HepG2 (cell line): ENCODE measurements at regions not wholly inside any gene's neighbourhood (a gene's known extent, or its start where the extent isn't known, plus 50 kb on each side); places are given as distances from the start of the nearest gene placed in this dataset.

Source experiments
- ATAC-seq: fragments of 200-7000 bp; cut with Tn5 transposase; 3 replicates; pipeline ENCODE4 v1.9.1; 2020; ENCODE audit warnings: mild to moderate bottlenecking, moderate library complexity
- BruUV-seq: library from RNA; stranded (reverse); fragments of 400-500 nt; replicated peaks from 2 replicates; lab custom pipeline; 2021; lab: Mats Ljungman, UMichigan
- CTCF ChIA-PET: fragments of 300-600 bp; formaldehyde crosslinking; extraction: SDS; loops from one replicate; lab custom pipeline; 2021; ENCODE audit warnings: low total read pairs, inconsistent platforms, low intra/inter-chr PET ratio; lab: Yijun Ruan, JAX
- POLR2A ChIA-PET: fragments of 350-600 bp; sonication (Branson Sonifier 250); formaldehyde crosslinking; loops from one replicate; lab custom pipeline; 2020; ENCODE audit warnings: antibody characterized with exemption, inconsistent platforms; lab: Yijun Ruan, JAX
- DNase-seq: peaks from one replicate; pipeline ENCODE4 v3.0.0-alpha.2; 2015; ENCODE audit warnings: low spot score
- FAIRE-seq: peaks from 3 replicates; lab custom pipeline; 2011; peaks lifted over from hg19 to GRCh38; lab: Jason Lieb, UNC
- H2AFZ ChIP-seq: one replicate; pipeline ENCODE4 v1.6.1; 2011; ENCODE audit warnings: low read length, inconsistent platforms
- H3K27ac ChIP-seq: fragments of 300-600 bp; 3 replicates; pipeline ENCODE4 v1.8.0; 2011; ENCODE audit warnings: mixed run types, mild to moderate bottlenecking, mixed read lengths, low read length, inconsistent platforms; ENCODE audit not compliant: insufficient read depth; ENCODE audit errors: extremely low read length
- H3K27me3 ChIP-seq, 2 experiments: fragments of 200-600 bp in 1 of 2; 2 replicates in 1 of 2; 3 replicates in 1 of 2; pipeline versions ENCODE4 v1.6.0 to v1.8.0; 2011; ENCODE audit warnings: low read length in 2 of 2, mild to moderate bottlenecking in 2 of 2, moderate library complexity in 2 of 2, inconsistent platforms in 1 of 2; ENCODE audit not compliant: insufficient read depth in 2 of 2, control insufficient read depth in 1 of 2
- H3K36me3 ChIP-seq, 2 experiments: fragments of 200-600 bp in 1 of 2; replicated peaks in 1 of 2; 2 replicates in 1 of 2; 3 replicates in 1 of 2; pipeline versions ENCODE4 v1.5.1 to v1.8.0; 2011; ENCODE audit warnings: low read length in 2 of 2, inconsistent platforms in 1 of 2; ENCODE audit not compliant: insufficient read depth in 2 of 2, control insufficient read depth in 1 of 2
- H3K4me1 ChIP-seq: 2 replicates; pipeline ENCODE4 v1.5.1; 2012; ENCODE audit warnings: low read length, inconsistent platforms; ENCODE audit not compliant: insufficient read depth
- H3K4me2 ChIP-seq: 2 replicates; pipeline ENCODE4 v1.6.0; 2011; ENCODE audit warnings: low read depth, low read length, inconsistent platforms
- H3K4me3 ChIP-seq, 3 experiments: fragments of 200-600 bp in 1 of 3; sonication (generic), shearing (Covaris generic) in 1 of 3; replicated peaks in 1 of 3; 2 replicates each; pipeline ENCODE4 v1.5.1; 2011 to 2016; ENCODE audit warnings: low read length in 3 of 3, inconsistent platforms in 2 of 3, low read depth in 2 of 3, mild to moderate bottlenecking in 2 of 3, control low read depth in 1 of 3, mixed read lengths in 1 of 3; ENCODE audit not compliant: insufficient read depth in 1 of 3
- H3K79me2 ChIP-seq: one replicate; pipeline ENCODE4 v1.6.1; 2011; ENCODE audit warnings: low read length, inconsistent platforms; ENCODE audit not compliant: insufficient read depth
- H3K9ac ChIP-seq: 2 replicates; pipeline ENCODE4 v1.6.0; 2011; ENCODE audit warnings: mild to moderate bottlenecking, low read depth, low read length, inconsistent platforms; ENCODE audit not compliant: insufficient read depth
- H3K9me3 ChIP-seq: 2 replicates; pipeline ENCODE4 v1.5.1; 2012; ENCODE audit warnings: mild to moderate bottlenecking, low read length
- H4K20me1 ChIP-seq: 2 replicates; pipeline ENCODE4 v1.6.0; 2011; ENCODE audit warnings: inconsistent platforms, mild to moderate bottlenecking, low read length, moderate library complexity; ENCODE audit not compliant: insufficient read depth
- DZIP1 ChIP-seq: sonication (generic); formaldehyde crosslinking; IDR thresholded peaks from 2 replicates; pipeline ENCODE4 v1.5.0; 2020; ENCODE audit warnings: mild to moderate bottlenecking, missing genetic modification reagents
- ETV5 ChIP-seq: IDR thresholded peaks from 2 replicates; pipeline ENCODE4 v1.6.1; 2018; ENCODE audit warnings: missing biosample characterization, missing genetic modification reagents, inconsistent platforms, borderline replicate concordance
- HBP1 ChIP-seq: IDR thresholded peaks from 2 replicates; pipeline ENCODE4 v1.6.1; 2016; ENCODE audit warnings: low read depth, control low read depth
- NR2C2 ChIP-seq: sonication (generic); formaldehyde crosslinking; IDR thresholded peaks from 2 replicates; pipeline ENCODE4 v1.4.0; 2020; ENCODE audit warnings: missing genetic modification reagents, mild to moderate bottlenecking, moderate library complexity, borderline replicate concordance
- SMC3 ChIP-seq: IDR thresholded peaks from 2 replicates; pipeline ENCODE4 v1.6.1; 2011; ENCODE audit warnings: low read length, improper control_type of control experiment
- SPEN ChIP-seq: sonication (generic); formaldehyde crosslinking; IDR thresholded peaks from 2 replicates; pipeline ENCODE4 v1.5.1; 2020; ENCODE audit warnings: low read depth, mild to moderate bottlenecking, missing genetic modification reagents
- TAF15 ChIP-seq: fragments of 200-400 bp; formaldehyde crosslinking; IDR thresholded peaks from one replicate; pipeline ENCODE4 v1.6.1; 2018; ENCODE audit warnings: mild to moderate bottlenecking, low read depth, low read length; ENCODE audit not compliant: poor library complexity, severe bottlenecking
- TBX3 ChIP-seq: fragments of 450-650 bp; IDR thresholded peaks from 2 replicates; pipeline ENCODE4 v1.6.1; 2017; ENCODE audit warnings: antibody characterized with exemption, mild to moderate bottlenecking, inconsistent platforms, borderline replicate concordance
- THAP7 ChIP-seq: sonication (generic); formaldehyde crosslinking; IDR thresholded peaks from 2 replicates; pipeline ENCODE4 v1.8.1; 2023; ENCODE audit warnings: mild to moderate bottlenecking, missing genetic modification reagents
- ZC3H4 ChIP-seq: sonication (generic); formaldehyde crosslinking; IDR thresholded peaks from 2 replicates; pipeline ENCODE4 v1.4.0; 2020; ENCODE audit warnings: missing genetic modification reagents, borderline replicate concordance
- ZFX ChIP-seq: sonication (generic); formaldehyde crosslinking; IDR thresholded peaks from 2 replicates; pipeline ENCODE4 v1.4.0; 2020; ENCODE audit warnings: mild to moderate bottlenecking, low read depth, missing genetic modification reagents, moderate library complexity
- ZNF136 ChIP-seq: sonication (generic); formaldehyde crosslinking; IDR thresholded peaks from 2 replicates; pipeline ENCODE4 v1.8.1; 2022; ENCODE audit warnings: low read depth, mild to moderate bottlenecking, moderate library complexity, missing genetic modification reagents
- ZNF274 ChIP-seq: sonication (generic); formaldehyde crosslinking; IDR thresholded peaks from 2 replicates; pipeline ENCODE4 v1.5.1; 2020; ENCODE audit warnings: mild to moderate bottlenecking, missing genetic modification reagents
- ZNF383 ChIP-seq: sonication (generic); formaldehyde crosslinking; IDR thresholded peaks from 2 replicates; pipeline ENCODE4 v1.4.0; 2020; ENCODE audit warnings: missing genetic modification reagents, mild to moderate bottlenecking, borderline replicate concordance
- ZNF512B ChIP-seq: sonication (generic); formaldehyde crosslinking; IDR thresholded peaks from 2 replicates; pipeline ENCODE4 v1.5.1; 2020; ENCODE audit warnings: missing genetic modification reagents, mild to moderate bottlenecking, borderline replicate concordance
- ZNF563 ChIP-seq: sonication (generic); formaldehyde crosslinking; IDR thresholded peaks from 2 replicates; pipeline ENCODE4 v1.8.0; 2022; ENCODE audit warnings: mild to moderate bottlenecking, moderate library complexity, missing genetic modification reagents
- ZNF761 ChIP-seq: sonication (generic); formaldehyde crosslinking; conservative IDR thresholded peaks from 2 replicates; pipeline ENCODE4 v1.4.0; 2020; ENCODE audit warnings: mild to moderate bottlenecking, missing genetic modification reagents
- ZSCAN12 ChIP-seq: sonication (generic); formaldehyde crosslinking; IDR thresholded peaks from 2 replicates; pipeline ENCODE4 v1.9.0; 2021; ENCODE audit warnings: mild to moderate bottlenecking, missing genetic modification reagents
- WGBS: methylation state at CpG from one replicate; pipeline ENCODE4 v1.1.6; 2017; ENCODE audit warnings: low lambda C conversion rate; 5-methylcytosine and 5-hydroxymethylcytosine counted together
- in situ Hi-C: cut with HindIII; loops from 2 replicates; pipeline ENCODE4 v1.10.0; 2017; ENCODE audit warnings: low pct_unique_long_range_greater_than_20kb; ENCODE audit not compliant: extremely low pct_ligation_motif_present
- intact Hi-C: fragments of 100-400 bp; cut with micrococcal nuclease; formaldehyde crosslinking; loops from one replicate; pipeline ENCODE4 v1.10.0; 2022; ENCODE audit not compliant: unreplicated experiment

- Histone ChIP-seq H3K9ac (no peak overlapping the region), H3K4me3 (no peak overlapping the region), H3K27ac (no peak overlapping the region), H3K27me3 (no peaks in the 10 kb centered on the region), H3K79me2 (no peaks in the 10 kb centered on the region), H4K20me1 (no peaks in the 10 kb centered on the region), H3K36me3 (no peaks in the 10 kb centered on the region), H3K4me2 (no peak overlapping the region), H3K4me1 (no peaks in the 10 kb centered on the region), H2AFZ (no peak overlapping the region), H3K9me3 (no peaks in the 10 kb centered on the region)
- ChIA-PET CTCF (no interaction called here), POLR2A (no interaction called here)
- no peak for FAIRE-seq
- DNase-seq: no peak
- no TSS peak for BruUV-seq
- 5% methylated on average over 1 of the region's 1 CpG for WGBS
- intact Hi-C loops: no loop called here
- ATAC-seq: no peak
- in situ Hi-C loops: no loop called here
- no peak for TF ChIP-seq TBX3
- TF ChIP-seq HBP1 (CRISPR knock-in tag): no peak
- no peak for TF ChIP-seq ZC3H4 (CRISPR knock-in tag)
- TF ChIP-seq ZNF274 (CRISPR knock-in tag): no peak
- TF ChIP-seq ZNF761 (CRISPR knock-in tag): no peak
- no peak for TF ChIP-seq ZSCAN12 (CRISPR knock-in tag)
- no peak for TF ChIP-seq ZNF512B
- no peak for TF ChIP-seq THAP7 (CRISPR knock-in tag)
- TF ChIP-seq ZFX (CRISPR knock-in tag): no peak
- TF ChIP-seq SPEN (CRISPR knock-in tag): no peak
- no peak for TF ChIP-seq DZIP1 (CRISPR knock-in tag)
- no peak for TF ChIP-seq TAF15
- TF ChIP-seq NR2C2 (CRISPR knock-in tag): no peak
- TF ChIP-seq ZNF563 (CRISPR knock-in tag): no peak
- no peak for TF ChIP-seq ZNF136 (CRISPR knock-in tag)
- TF ChIP-seq ZNF383 (CRISPR knock-in tag): no peak
- no peak for TF ChIP-seq SMC3
- TF ChIP-seq ETV5 (CRISPR knock-in tag): no peak
Measured at GRCh38 chr3:106272302-106272701, 403.5 kb upstream of the CBLB start.
